HL-60 (cell line): ENCODE measurements at regions not wholly inside any gene's neighbourhood (a gene's known extent, or its start where the extent isn't known, plus 50 kb on each side); places are given as distances from the start of the nearest gene placed in this dataset.

ENCODE experiments used
- CTCF ChIP-seq: IDR thresholded peaks from one replicate; pipeline ENCODE4 v1.5.1; 2011; ENCODE audit warnings: low read length, control low read depth, inconsistent platforms; ENCODE audit not compliant: insufficient read depth
- SPI1 ChIP-seq: IDR thresholded peaks from 2 replicates; pipeline ENCODE4 v1.6.1; 2012; ENCODE audit warnings: low read depth, mild to moderate bottlenecking, borderline replicate concordance

GRCh38 chr2:208798698-208799097 is 392.1 kb downstream of the PTH2R start:
- no peak for TF ChIP-seq CTCF
- TF ChIP-seq SPI1, result no peak
